GM12878 (cell line): ENCODE measurements at regions not wholly inside any gene's neighbourhood (a gene's known extent, or its start where the extent isn't known, plus 50 kb on each side); places are given as distances from the start of the nearest gene placed in this dataset.

ENCODE experiments used
- ATAC-seq: fragments of 200-7000 bp; cut with Tn5 transposase; 3 replicates; pipeline ENCODE4 v1.9.1; 2020; ENCODE audit warnings: mild to moderate bottlenecking, moderate library complexity
- BruUV-seq: library from RNA; stranded (reverse); fragments of 400-500 nt; replicated peaks from 2 replicates; lab custom pipeline; 2021; lab: Mats Ljungman, UMichigan
- CTCF ChIA-PET: fragments of 300-600 bp; sonication (Branson Sonifier 250); formaldehyde crosslinking; extraction: SDS; loops from one replicate; lab custom pipeline; 2021; ENCODE audit warnings: inconsistent platforms; lab: Yijun Ruan, JAX
- POLR2A ChIA-PET: fragments of 350-600 bp; formaldehyde crosslinking; extraction: SDS; loops from one replicate; lab custom pipeline; 2021; ENCODE audit warnings: inconsistent platforms; lab: Charles Lee
- RAD21 ChIA-PET: fragments of 300-600 bp; sonication (Branson Sonifier 250); formaldehyde crosslinking; loops from one replicate; lab custom pipeline; 2023; ENCODE audit warnings: antibody characterized with exemption; ENCODE audit not compliant: unreplicated experiment; lab: Charles Lee
- SMC1A ChIA-PET: fragments of 300-600 bp; sonication (Branson Sonifier 250); formaldehyde crosslinking; loops from one replicate; lab custom pipeline; 2023; ENCODE audit not compliant: unreplicated experiment, uncharacterized antibody; lab: Charles Lee
- DNase-seq: peaks from one replicate; pipeline ENCODE4 v3.0.0-alpha.2; 2011; ENCODE audit warnings: low read depth, low spot score
- FAIRE-seq: peaks from 3 replicates; lab custom pipeline; 2011; peaks lifted over from hg19 to GRCh38; lab: Jason Lieb, UNC
- H2AFZ ChIP-seq: 2 replicates; pipeline ENCODE4 v1.6.0; 2011; ENCODE audit warnings: low read depth, low read length, control low read depth; ENCODE audit not compliant: control insufficient read depth
- H3K27ac ChIP-seq: 2 replicates; pipeline ENCODE4 v1.5.1; 2011; ENCODE audit warnings: control low read depth; ENCODE audit not compliant: control insufficient read depth, insufficient read depth
- H3K27me3 ChIP-seq, 2 experiments: replicated peaks in 1 of 2; 2 replicates each; pipeline versions ENCODE4 v1.6.0 to v1.6.1; 2011; ENCODE audit warnings: low read length in 1 of 2; ENCODE audit not compliant: control insufficient read depth in 2 of 2, insufficient read depth in 2 of 2
- H3K36me3 ChIP-seq, 2 experiments: 2 replicates each; pipeline ENCODE4 v1.5.1; 2011; ENCODE audit warnings: low read length in 1 of 2; ENCODE audit not compliant: control insufficient read depth in 2 of 2, insufficient read depth in 2 of 2
- H3K4me1 ChIP-seq: 2 replicates; pipeline ENCODE4 v1.6.1; 2011; ENCODE audit warnings: mild to moderate bottlenecking, low read length, moderate library complexity, mixed read lengths; ENCODE audit not compliant: control insufficient read depth, insufficient read depth
- H3K4me2 ChIP-seq: 2 replicates; pipeline ENCODE4 v1.6.0; 2011; ENCODE audit warnings: control low read depth; ENCODE audit not compliant: control insufficient read depth, insufficient read depth
- H3K4me3 ChIP-seq: fragments of 200-600 bp; sonication (generic); 2 replicates; pipeline ENCODE4 v1.5.1; 2016
- H3K79me2 ChIP-seq: 2 replicates; pipeline ENCODE4 v1.6.0; 2011; ENCODE audit warnings: low read length; ENCODE audit not compliant: control insufficient read depth, insufficient read depth
- H3K9ac ChIP-seq: 2 replicates; pipeline ENCODE4 v1.8.0; 2011; ENCODE audit warnings: low read length, control low read depth, mixed read lengths; ENCODE audit not compliant: control insufficient read depth, insufficient read depth
- H3K9me3 ChIP-seq: replicated peaks from 3 replicates; pipeline ENCODE4 v1.5.1; 2011; ENCODE audit warnings: mild to moderate bottlenecking, low read length; ENCODE audit not compliant: control insufficient read depth, insufficient read depth
- H4K20me1 ChIP-seq: 2 replicates; pipeline ENCODE4 v1.6.0; 2011; ENCODE audit not compliant: control insufficient read depth, insufficient read depth
- CBFB ChIP-seq: IDR thresholded peaks from 2 replicates; pipeline ENCODE4 v1.6.1; 2016; ENCODE audit warnings: antibody characterized with exemption, low read depth
- DPF2 ChIP-seq: fragments of 450-650 bp; IDR thresholded peaks from 2 replicates; pipeline ENCODE4 v1.6.1; 2017; ENCODE audit warnings: mild to moderate bottlenecking
- FOS ChIP-seq: IDR thresholded peaks from 3 replicates; pipeline ENCODE4 v1.6.1; 2011; ENCODE audit warnings: borderline replicate concordance; ENCODE audit not compliant: insufficient read length; ENCODE audit errors: extremely low read depth
- IKZF1 ChIP-seq: fragments of 450-650 bp; conservative IDR thresholded peaks from 2 replicates; pipeline ENCODE4 v1.6.1; 2017; ENCODE audit warnings: antibody characterized with exemption, mild to moderate bottlenecking
- KAT2A ChIP-seq: conservative IDR thresholded peaks from 2 replicates; pipeline ENCODE4 v1.6.1; 2011; ENCODE audit warnings: low read depth, low read length; ENCODE audit not compliant: control insufficient read depth
- SMARCA5 ChIP-seq: fragments of 450-650 bp; IDR thresholded peaks from 2 replicates; pipeline ENCODE4 v1.6.1; 2017; ENCODE audit warnings: mild to moderate bottlenecking
- SREBF1 ChIP-seq: IDR thresholded peaks from 2 replicates; pipeline ENCODE4 v1.6.1; 2012; ENCODE audit warnings: mild to moderate bottlenecking, low read length
- TBL1XR1 ChIP-seq: IDR thresholded peaks from 2 replicates; pipeline ENCODE4 v1.6.1; 2012; ENCODE audit warnings: low read depth, low read length, improper control_type of control experiment
- YBX1 ChIP-seq: fragments of 450-650 bp; IDR thresholded peaks from 2 replicates; pipeline ENCODE4 v1.6.1; 2016; ENCODE audit warnings: antibody characterized with exemption
- WGBS: methylation state at CpG from one replicate; pipeline ENCODE4 v1.1.6; 2016; ENCODE audit warnings: low lambda C conversion rate; ENCODE audit not compliant: insufficient replicate concordance, insufficient coverage; ENCODE audit errors: missing lambda C conversion rate; 5-methylcytosine and 5-hydroxymethylcytosine counted together
- in situ Hi-C: fragments of 300-500 bp; cut with MboI; formaldehyde crosslinking; loops from 9 replicates; pipeline ENCODE4 v1.14.3; 2018; ENCODE audit warnings: mixed read lengths
- intact Hi-C: fragments of 100-400 bp; cut with micrococcal nuclease; formaldehyde crosslinking; loops from one replicate; pipeline ENCODE4 v1.14.2; 2022; ENCODE audit not compliant: unreplicated experiment
- TF ChIP-seq, protein P1 (sequence below): fragments of 150-350 bp; IDR thresholded peaks from 2 replicates; pipeline ENCODE4 v1.6.1; 2016; ENCODE audit warnings: low read depth, low read length
- TF ChIP-seq, protein P2 (sequence below): fragments of 450-650 bp; formaldehyde crosslinking; IDR thresholded peaks from 2 replicates; pipeline ENCODE4 v1.4.0; 2020; ENCODE audit warnings: mild to moderate bottlenecking, moderate library complexity
- TF ChIP-seq, protein P3 (sequence below): IDR thresholded peaks from 2 replicates; pipeline ENCODE4 v1.6.1; 2011; ENCODE audit warnings: borderline replicate concordance, low read depth, mild to moderate bottlenecking, moderate library complexity, mixed read lengths, low read length; ENCODE audit not compliant: insufficient read depth; ENCODE audit errors: extremely low read length
- TF ChIP-seq, protein P4 (sequence below): IDR thresholded peaks from 2 replicates; pipeline ENCODE4 v1.6.1; 2012; ENCODE audit warnings: low read length, inconsistent platforms
- TF ChIP-seq, protein P5 (sequence below): fragments of 450-650 bp; IDR thresholded peaks from 2 replicates; pipeline ENCODE4 v1.6.1; 2017; ENCODE audit warnings: borderline replicate concordance

DNA sequence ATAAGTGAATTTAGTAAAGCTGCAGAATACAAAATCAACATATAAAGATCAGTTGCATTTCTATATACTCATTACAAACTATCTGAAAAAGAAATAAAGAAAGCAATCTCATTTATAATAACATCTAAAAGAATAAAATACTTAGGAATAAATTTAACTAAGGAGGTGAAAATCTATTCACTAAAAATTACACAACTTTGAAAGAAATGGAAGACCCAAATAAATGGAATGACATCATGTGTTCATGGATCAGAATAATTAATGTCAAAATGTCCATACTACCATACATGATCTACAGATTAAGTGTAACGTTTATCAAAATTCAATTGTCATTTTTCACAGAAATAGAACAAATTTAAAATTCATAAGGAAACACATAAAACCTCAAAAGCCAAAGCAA is 194.9 kb downstream of the TINAG start:
- no peaks in the 10 kb centered on the region for H3K36me3 ChIP-seq
- H4K20me1 ChIP-seq: no peaks in the 10 kb centered on the region
- H3K4me3 ChIP-seq: no peak overlapping the region
- H3K4me2 ChIP-seq: no peak overlapping the region
- no peaks in the 10 kb centered on the region for H3K4me1 ChIP-seq
- no peak for DNase-seq
- FAIRE-seq: no peak
- WGBS: 0% methylated on average over 1 of the region's 1 CpG
- no peak overlapping the region for H2AFZ ChIP-seq
- RAD21 ChIA-PET: no interaction called here
- no peak overlapping the region for H3K9ac ChIP-seq
- no peak overlapping the region for H3K27ac ChIP-seq
- SMC1A ChIA-PET: no interaction called here
- BruUV-seq: no TSS peak
- H3K27me3 ChIP-seq: no peaks in the 10 kb centered on the region
- no peak for ATAC-seq
- in situ Hi-C loops: no loop called here
- CTCF ChIA-PET: no interaction called here
- H3K9me3 ChIP-seq: no peaks in the 10 kb centered on the region
- POLR2A ChIA-PET: no interaction called here
- intact Hi-C loops: no loop called here
- no peaks in the 10 kb centered on the region for H3K79me2 ChIP-seq
- TF ChIP-seq, protein P1, sequence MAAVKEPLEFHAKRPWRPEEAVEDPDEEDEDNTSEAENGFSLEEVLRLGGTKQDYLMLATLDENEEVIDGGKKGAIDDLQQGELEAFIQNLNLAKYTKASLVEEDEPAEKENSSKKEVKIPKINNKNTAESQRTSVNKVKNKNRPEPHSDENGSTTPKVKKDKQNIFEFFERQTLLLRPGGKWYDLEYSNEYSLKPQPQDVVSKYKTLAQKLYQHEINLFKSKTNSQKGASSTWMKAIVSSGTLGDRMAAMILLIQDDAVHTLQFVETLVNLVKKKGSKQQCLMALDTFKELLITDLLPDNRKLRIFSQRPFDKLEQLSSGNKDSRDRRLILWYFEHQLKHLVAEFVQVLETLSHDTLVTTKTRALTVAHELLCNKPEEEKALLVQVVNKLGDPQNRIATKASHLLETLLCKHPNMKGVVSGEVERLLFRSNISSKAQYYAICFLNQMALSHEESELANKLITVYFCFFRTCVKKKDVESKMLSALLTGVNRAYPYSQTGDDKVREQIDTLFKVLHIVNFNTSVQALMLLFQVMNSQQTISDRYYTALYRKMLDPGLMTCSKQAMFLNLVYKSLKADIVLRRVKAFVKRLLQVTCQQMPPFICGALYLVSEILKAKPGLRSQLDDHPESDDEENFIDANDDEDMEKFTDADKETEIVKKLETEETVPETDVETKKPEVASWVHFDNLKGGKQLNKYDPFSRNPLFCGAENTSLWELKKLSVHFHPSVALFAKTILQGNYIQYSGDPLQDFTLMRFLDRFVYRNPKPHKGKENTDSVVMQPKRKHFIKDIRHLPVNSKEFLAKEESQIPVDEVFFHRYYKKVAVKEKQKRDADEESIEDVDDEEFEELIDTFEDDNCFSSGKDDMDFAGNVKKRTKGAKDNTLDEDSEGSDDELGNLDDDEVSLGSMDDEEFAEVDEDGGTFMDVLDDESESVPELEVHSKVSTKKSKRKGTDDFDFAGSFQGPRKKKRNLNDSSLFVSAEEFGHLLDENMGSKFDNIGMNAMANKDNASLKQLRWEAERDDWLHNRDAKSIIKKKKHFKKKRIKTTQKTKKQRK: no peak
- no peak for TF ChIP-seq SMARCA5
- TF ChIP-seq, protein P2, sequence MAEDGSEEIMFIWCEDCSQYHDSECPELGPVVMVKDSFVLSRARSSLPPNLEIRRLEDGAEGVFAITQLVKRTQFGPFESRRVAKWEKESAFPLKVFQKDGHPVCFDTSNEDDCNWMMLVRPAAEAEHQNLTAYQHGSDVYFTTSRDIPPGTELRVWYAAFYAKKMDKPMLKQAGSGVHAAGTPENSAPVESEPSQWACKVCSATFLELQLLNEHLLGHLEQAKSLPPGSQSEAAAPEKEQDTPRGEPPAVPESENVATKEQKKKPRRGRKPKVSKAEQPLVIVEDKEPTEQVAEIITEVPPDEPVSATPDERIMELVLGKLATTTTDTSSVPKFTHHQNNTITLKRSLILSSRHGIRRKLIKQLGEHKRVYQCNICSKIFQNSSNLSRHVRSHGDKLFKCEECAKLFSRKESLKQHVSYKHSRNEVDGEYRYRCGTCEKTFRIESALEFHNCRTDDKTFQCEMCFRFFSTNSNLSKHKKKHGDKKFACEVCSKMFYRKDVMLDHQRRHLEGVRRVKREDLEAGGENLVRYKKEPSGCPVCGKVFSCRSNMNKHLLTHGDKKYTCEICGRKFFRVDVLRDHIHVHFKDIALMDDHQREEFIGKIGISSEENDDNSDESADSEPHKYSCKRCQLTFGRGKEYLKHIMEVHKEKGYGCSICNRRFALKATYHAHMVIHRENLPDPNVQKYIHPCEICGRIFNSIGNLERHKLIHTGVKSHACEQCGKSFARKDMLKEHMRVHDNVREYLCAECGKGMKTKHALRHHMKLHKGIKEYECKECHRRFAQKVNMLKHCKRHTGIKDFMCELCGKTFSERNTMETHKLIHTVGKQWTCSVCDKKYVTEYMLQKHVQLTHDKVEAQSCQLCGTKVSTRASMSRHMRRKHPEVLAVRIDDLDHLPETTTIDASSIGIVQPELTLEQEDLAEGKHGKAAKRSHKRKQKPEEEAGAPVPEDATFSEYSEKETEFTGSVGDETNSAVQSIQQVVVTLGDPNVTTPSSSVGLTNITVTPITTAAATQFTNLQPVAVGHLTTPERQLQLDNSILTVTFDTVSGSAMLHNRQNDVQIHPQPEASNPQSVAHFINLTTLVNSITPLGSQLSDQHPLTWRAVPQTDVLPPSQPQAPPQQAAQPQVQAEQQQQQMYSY (CRISPR knock-in tag): no peak
- TF ChIP-seq YBX1: no peak
- no peak for TF ChIP-seq SREBF1
- no peak for TF ChIP-seq KAT2A
- TF ChIP-seq CBFB: no peak
- no peak for TF ChIP-seq IKZF1
- TF ChIP-seq, protein P3, sequence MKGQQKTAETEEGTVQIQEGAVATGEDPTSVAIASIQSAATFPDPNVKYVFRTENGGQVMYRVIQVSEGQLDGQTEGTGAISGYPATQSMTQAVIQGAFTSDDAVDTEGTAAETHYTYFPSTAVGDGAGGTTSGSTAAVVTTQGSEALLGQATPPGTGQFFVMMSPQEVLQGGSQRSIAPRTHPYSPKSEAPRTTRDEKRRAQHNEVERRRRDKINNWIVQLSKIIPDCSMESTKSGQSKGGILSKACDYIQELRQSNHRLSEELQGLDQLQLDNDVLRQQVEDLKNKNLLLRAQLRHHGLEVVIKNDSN: no peak
- no peak for TF ChIP-seq FOS
- TF ChIP-seq, protein P4, sequence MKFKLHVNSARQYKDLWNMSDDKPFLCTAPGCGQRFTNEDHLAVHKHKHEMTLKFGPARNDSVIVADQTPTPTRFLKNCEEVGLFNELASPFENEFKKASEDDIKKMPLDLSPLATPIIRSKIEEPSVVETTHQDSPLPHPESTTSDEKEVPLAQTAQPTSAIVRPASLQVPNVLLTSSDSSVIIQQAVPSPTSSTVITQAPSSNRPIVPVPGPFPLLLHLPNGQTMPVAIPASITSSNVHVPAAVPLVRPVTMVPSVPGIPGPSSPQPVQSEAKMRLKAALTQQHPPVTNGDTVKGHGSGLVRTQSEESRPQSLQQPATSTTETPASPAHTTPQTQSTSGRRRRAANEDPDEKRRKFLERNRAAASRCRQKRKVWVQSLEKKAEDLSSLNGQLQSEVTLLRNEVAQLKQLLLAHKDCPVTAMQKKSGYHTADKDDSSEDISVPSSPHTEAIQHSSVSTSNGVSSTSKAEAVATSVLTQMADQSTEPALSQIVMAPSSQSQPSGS: no peak
- TF ChIP-seq, protein P5, sequence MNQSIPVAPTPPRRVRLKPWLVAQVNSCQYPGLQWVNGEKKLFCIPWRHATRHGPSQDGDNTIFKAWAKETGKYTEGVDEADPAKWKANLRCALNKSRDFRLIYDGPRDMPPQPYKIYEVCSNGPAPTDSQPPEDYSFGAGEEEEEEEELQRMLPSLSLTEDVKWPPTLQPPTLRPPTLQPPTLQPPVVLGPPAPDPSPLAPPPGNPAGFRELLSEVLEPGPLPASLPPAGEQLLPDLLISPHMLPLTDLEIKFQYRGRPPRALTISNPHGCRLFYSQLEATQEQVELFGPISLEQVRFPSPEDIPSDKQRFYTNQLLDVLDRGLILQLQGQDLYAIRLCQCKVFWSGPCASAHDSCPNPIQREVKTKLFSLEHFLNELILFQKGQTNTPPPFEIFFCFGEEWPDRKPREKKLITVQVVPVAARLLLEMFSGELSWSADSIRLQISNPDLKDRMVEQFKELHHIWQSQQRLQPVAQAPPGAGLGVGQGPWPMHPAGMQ: no peak
- no peak for TF ChIP-seq TBL1XR1
- TF ChIP-seq DPF2: no peak
